Common myeloid progenitor, CD34-positive (primary cell): ENCODE measurements at regions not wholly inside any gene's neighbourhood (a gene's known extent, or its start where the extent isn't known, plus 50 kb on each side); places are given as distances from the start of the nearest gene placed in this dataset.
"Not testable (repeated sequence)": the region's sequence is repeated elsewhere in the genome, so short reads cannot be mapped to it uniquely, and the experiment has no call there.

Experiments
- CTCF ChIA-PET: fragments of 350-600 bp; sonication (Branson Sonifier 250); formaldehyde crosslinking; loops from one replicate; lab custom pipeline; 2021; ENCODE audit warnings: antibody characterized with exemption; lab: Charles Lee
- POLR2A ChIA-PET: fragments of 350-600 bp; sonication (Branson Sonifier 250); formaldehyde crosslinking; loops from one replicate; lab custom pipeline; 2021; ENCODE audit warnings: antibody characterized with exemption; lab: Charles Lee
- DNase-seq, 3 donors: peaks; one replicate each; pipeline versions ENCODE4 v3.0.0 to v3.0.0-alpha.2; 2013
- H3K27ac ChIP-seq, 2 experiments: 1 replicate in 1 of 2; 2 replicates in 1 of 2; pipeline ENCODE4 v1.7.0; 2013; ENCODE audit warnings: inconsistent platforms in 2 of 2, low read length in 2 of 2, mild to moderate bottlenecking in 2 of 2, low read depth in 1 of 2, moderate library complexity in 1 of 2; ENCODE audit not compliant: severe bottlenecking in 2 of 2, insufficient read depth in 1 of 2, poor library complexity in 1 of 2
- H3K27me3 ChIP-seq, 5 experiments: replicated peaks in 2 of 5; 1 replicate in 3 of 5; 2 replicates in 2 of 5; pipeline versions ENCODE4 v1.6.1 to v1.7.0; 2013; ENCODE audit warnings: low read length in 4 of 5, mild to moderate bottlenecking in 2 of 5, moderate library complexity in 2 of 5, inconsistent platforms in 1 of 5; ENCODE audit not compliant: insufficient read depth in 5 of 5, control insufficient read depth in 4 of 5
- H3K36me3 ChIP-seq, 4 experiments: 1 replicate in 2 of 4; 2 replicates in 2 of 4; pipeline versions ENCODE4 v1.6.1 to v1.7.0; 2013; ENCODE audit warnings: low read length in 3 of 4, control low read depth in 1 of 4, mild to moderate bottlenecking in 1 of 4; ENCODE audit not compliant: control insufficient read depth in 4 of 4, insufficient read depth in 4 of 4
- H3K4me1 ChIP-seq, 4 experiments: 1 replicate in 3 of 4; 2 replicates in 1 of 4; pipeline versions ENCODE4 v1.6.1 to v1.7.1; 2013; ENCODE audit warnings: low read length in 3 of 4, mild to moderate bottlenecking in 3 of 4, control low read depth in 1 of 4, inconsistent platforms in 1 of 4, moderate library complexity in 1 of 4; ENCODE audit not compliant: control insufficient read depth in 4 of 4, insufficient read depth in 4 of 4; ENCODE audit errors: control extremely low read depth in 1 of 4
- H3K4me3 ChIP-seq, 7 experiments: 1 replicate in 4 of 7; 2 replicates in 3 of 7; pipeline versions ENCODE4 v1.5.1 to v1.7.0; 2013; ENCODE audit warnings: mild to moderate bottlenecking in 7 of 7, low read length in 6 of 7, moderate library complexity in 6 of 7, inconsistent platforms in 2 of 7, low read depth in 2 of 7, control low read depth in 1 of 7; ENCODE audit not compliant: insufficient read depth in 4 of 7, control insufficient read depth in 1 of 7; ENCODE audit errors: extremely low read depth in 1 of 7
- H3K9me3 ChIP-seq, 5 experiments: 1 replicate in 4 of 5; 2 replicates in 1 of 5; pipeline versions ENCODE4 v1.6.1 to v1.7.1; 2013; ENCODE audit warnings: low read length in 4 of 5, mild to moderate bottlenecking in 2 of 5, inconsistent platforms in 1 of 5, low read depth in 1 of 5, moderate library complexity in 1 of 5; ENCODE audit not compliant: control insufficient read depth in 4 of 5, insufficient read depth in 2 of 5; ENCODE audit errors: control extremely low read depth in 1 of 5
- WGBS: methylation state at CpG from one replicate; pipeline ENCODE4 v1.1.5; 2013; ENCODE audit not compliant: insufficient coverage; 5-methylcytosine and 5-hydroxymethylcytosine counted together

- Histone ChIP-seq H3K36me3 (no peaks in the 10 kb centered on the region), H3K9me3 (no peaks in the 10 kb centered on the region), H3K4me3 (no peak overlapping the region), H3K27ac (no peak overlapping the region), H3K27me3 (no peaks in the 10 kb centered on the region), H3K4me1 (no peaks in the 10 kb centered on the region)
- WGBS: 100% methylated on average over 1 of the region's 1 CpG
- POLR2A ChIA-PET: no interaction called here
- no peak for DNase-seq
- CTCF ChIA-PET: no interaction called here
Measured at GRCh38 chr5:52283221-52283620, 504.5 kb upstream of the ITGA1 start.

DNA sequence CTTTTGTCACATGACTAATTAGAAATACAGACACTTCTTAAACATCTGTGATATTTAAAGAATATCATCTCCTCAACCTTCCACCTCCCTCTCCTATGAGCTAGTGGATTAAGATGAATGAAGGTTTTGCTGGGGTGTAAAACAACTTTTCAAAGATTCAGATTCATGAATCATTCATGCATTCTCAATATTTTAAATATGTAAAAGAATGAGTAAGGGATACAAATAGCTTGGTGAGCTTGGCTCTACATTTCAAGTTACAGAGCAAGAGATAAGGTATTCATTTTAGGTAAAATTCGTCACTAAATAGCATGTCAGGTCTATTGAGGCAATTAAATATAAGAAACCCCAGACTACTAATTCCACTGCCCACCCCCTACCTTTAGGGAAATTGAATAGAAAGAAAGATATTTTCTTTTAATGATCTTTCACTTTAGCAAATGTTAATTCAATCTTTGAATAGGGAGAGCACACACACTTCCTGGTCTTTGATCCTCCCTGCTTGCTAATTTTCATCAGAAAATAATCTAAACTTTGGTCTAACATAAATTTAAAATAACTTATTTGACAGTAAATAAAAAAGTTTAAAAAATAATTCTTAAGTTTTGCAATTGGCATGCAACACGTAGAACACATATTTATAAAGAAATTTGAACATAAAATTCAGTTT, 486.9 kb upstream of the ITGA1 start:
- CTCF ChIA-PET: no interaction called here

GRCh38 chr5:52304816-52305215, 482.9 kb upstream of the ITGA1 start:
- H3K27me3 ChIP-seq, H3K27ac ChIP-seq, H3K4me1 ChIP-seq, H3K36me3 ChIP-seq, POLR2A ChIA-PET: not testable (repeated sequence)
- peaks cover 0 to 17% (median 4%) of the 10 kb centered on the region in 5 experiments for H3K9me3 ChIP-seq
- peak in 2 of 3 donors; percentile 0 to 3 for DNase-seq
- WGBS: 80% methylated on average over 2 of the region's 9 CpGs
- CTCF ChIA-PET: interaction anchor here (1.5 kb wide), 1 partner anchor 14 kb away, joined by 5 read pairs; no protein-coding TSS in a partner anchor
- H3K4me3 ChIP-seq: peak overlapping the region in 1 of 7 experiments; percentile 8

More for the DNA sequence above, 486.9 kb upstream of the ITGA1 start:
- H3K36me3 ChIP-seq: no peaks in the 10 kb centered on the region
- H3K27ac ChIP-seq: no peak overlapping the region
- no peaks in the 10 kb centered on the region for H3K4me1 ChIP-seq
- H3K9me3 ChIP-seq: peaks cover 0 to 17% (median 4%) of the 10 kb centered on the region in 5 experiments
- POLR2A ChIA-PET: no interaction called here
- no CpG with 5 or more reads among the region's 2 CpGs for WGBS
- no peak overlapping the region for H3K4me3 ChIP-seq
- DNase-seq: no peak
- H3K27me3 ChIP-seq: no peaks in the 10 kb centered on the region

- ChIA-PET POLR2A (no interaction called here), CTCF (no interaction called here)
- Histone ChIP-seq H3K9me3 (no peaks in the 10 kb centered on the region), H3K27ac (no peak overlapping the region), H3K36me3 (no peaks in the 10 kb centered on the region), H3K27me3 (no peaks in the 10 kb centered on the region), H3K4me3 (no peak overlapping the region), H3K4me1 (no peaks in the 10 kb centered on the region)
- DNase-seq: no peak
Measured at GRCh38 chr5:52328220-52328806, 459.4 kb upstream of the ITGA1 start.

DNA sequence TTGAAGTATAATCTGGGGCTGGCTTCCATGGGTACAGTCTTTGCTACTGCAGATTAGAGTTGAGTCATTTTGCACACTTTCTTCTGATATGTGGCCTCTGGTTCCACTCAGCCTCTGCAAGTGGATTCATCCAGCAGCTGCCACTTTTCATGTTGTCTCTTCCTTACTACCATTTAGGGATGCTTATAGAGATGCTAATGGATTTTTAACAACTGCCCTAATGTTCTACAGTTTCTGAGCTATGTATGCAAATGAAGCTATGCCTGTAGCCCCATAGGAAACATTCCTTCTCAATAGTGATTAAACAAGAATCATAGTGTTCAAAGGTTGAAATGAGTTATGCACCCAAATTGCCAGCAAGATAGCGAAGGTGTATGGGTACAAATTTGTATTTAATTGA, 456.0 kb upstream of the ITGA1 start:
- Histone ChIP-seq H3K27me3 (no peaks in the 10 kb centered on the region), H3K27ac (no peak overlapping the region), H3K4me3 (no peak overlapping the region), H3K4me1 (no peaks in the 10 kb centered on the region), H3K9me3 (no peaks in the 10 kb centered on the region), H3K36me3 (no peaks in the 10 kb centered on the region)
- WGBS: no CpG with 5 or more reads among the region's 1 CpG
- POLR2A ChIA-PET: no interaction called here
- CTCF ChIA-PET: no interaction called here
- no peak for DNase-seq

GRCh38 chr5:52334367-52334766, 453.3 kb upstream of the ITGA1 start:
- no peak for DNase-seq
- no peaks in the 10 kb centered on the region for H3K36me3 ChIP-seq
- ChIA-PET CTCF (no interaction called here), POLR2A (no interaction called here)
- no peaks in the 10 kb centered on the region for H3K27me3 ChIP-seq
- no peaks in the 10 kb centered on the region for H3K9me3 ChIP-seq
- H3K27ac ChIP-seq: no peak overlapping the region
- H3K4me3 ChIP-seq: no peak overlapping the region
- no peaks in the 10 kb centered on the region for H3K4me1 ChIP-seq
- WGBS: 79% methylated on average over 2 of the region's 5 CpGs

DNA sequence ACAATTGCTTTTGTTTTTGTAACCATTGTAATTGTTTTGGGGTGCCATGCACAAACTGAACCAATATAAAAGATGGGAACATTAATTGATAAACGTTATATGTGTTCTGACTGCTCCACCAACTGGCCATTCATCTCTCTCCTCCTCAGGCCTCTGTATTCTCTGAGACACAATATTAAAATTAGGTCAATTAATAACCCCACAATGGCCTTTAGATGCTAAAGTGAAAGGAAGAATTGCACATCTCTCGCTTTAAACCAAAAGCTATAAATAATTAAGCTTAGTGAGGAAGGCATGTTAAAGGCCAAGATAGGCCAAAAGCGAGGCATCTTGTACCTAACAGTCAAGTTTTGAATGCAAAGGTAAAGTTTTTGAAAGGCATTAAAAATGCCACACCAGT, 448.4 kb upstream of the ITGA1 start:
- Histone ChIP-seq H3K27me3 (no peaks in the 10 kb centered on the region), H3K4me3 (no peak overlapping the region), H3K27ac (no peak overlapping the region), H3K36me3 (no peaks in the 10 kb centered on the region), H3K9me3 (no peaks in the 10 kb centered on the region), H3K4me1 (no peaks in the 10 kb centered on the region)
- ChIA-PET POLR2A (no interaction called here), CTCF (interaction anchor here (1.0 kb wide), 1 partner anchor 19 kb away, joined by 3 read pairs; no protein-coding TSS in a partner anchor)
- DNase-seq: no peak
- WGBS: 100% methylated on average over 1 of the region's 3 CpGs
